ENCODE measurements at regions not wholly inside any gene's neighbourhood (a gene's known extent, or its start where the extent isn't known, plus 50 kb on each side); places are given as distances from the start of the nearest gene placed in this dataset.

DNA sequence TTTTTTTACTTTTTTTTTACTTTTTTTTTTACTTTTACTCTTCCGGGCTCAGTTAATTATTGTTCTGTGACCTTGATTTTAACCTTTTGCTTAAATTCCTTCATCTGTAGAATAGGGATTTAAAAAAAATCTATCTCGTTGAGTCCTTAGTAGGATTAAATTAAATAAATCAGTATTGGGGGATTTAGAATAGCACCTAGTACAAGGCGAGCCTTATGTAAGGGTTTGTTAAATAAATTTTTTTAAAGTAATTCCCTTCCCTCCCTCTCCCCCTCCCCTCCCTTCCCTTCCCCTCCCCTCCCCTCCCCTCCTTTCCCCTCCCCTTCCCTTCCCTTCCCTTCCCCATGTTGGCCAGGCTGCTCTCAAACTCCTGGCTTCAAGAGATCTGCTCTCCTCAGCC is 287.2 kb upstream of the KCNH8 start:
- TF ChIP-seq CTCF (conservative IDR thresholded peaks at IDR 0.05 in 1 of 2, IDR thresholded peaks at IDR 0.05 in 1 of 2; ENCODE audit: extremely low read depth in 1 of 2, insufficient read depth in 1 of 2, low read depth in 1 of 2, low read length in 2 of 2) (no peak), EZH2 (IDR thresholded peaks at IDR 0.05; ENCODE audit: borderline replicate concordance, low read length) (no peak)
